NCI-H1105 treated with DMSO at 0.1 percent for 48 hours (cell line): ENCODE measurements at regions not wholly inside any gene's neighbourhood (a gene's known extent, or its start where the extent isn't known, plus 50 kb on each side); places are given as distances from the start of the nearest gene placed in this dataset.
A peak's percentile ranks its signal among the peaks of the same experiment; 100 is the strongest.

Experiments used
- DNase-seq: peaks from one replicate; lab custom pipeline; 2025; lab: John Stamatoyannopoulos, UW

- DNase-seq = no peak
These were observed 378.8 kb upstream of the PRMT6 start for GRCh38 chr1:106677721-106678120.

- no peak for DNase-seq
These were observed 378.0 kb upstream of the PRMT6 start for GRCh38 chr1:106678279-106679050.

- DNase-seq = no peak
These were observed 376.3 kb upstream of the PRMT6 start for GRCh38 chr1:106680216-106680615.

- peak; percentile 16 for DNase-seq
These were observed 375.6 kb upstream of the PRMT6 start for GRCh38 chr1:106680776-106681344.

GRCh38 chr1:106681939-106682522, 374.4 kb upstream of the PRMT6 start:
- no peak for DNase-seq

- peak; percentile 72 for DNase-seq
These were observed 368.0 kb upstream of the PRMT6 start for GRCh38 chr1:106688446-106688845.

- no peak for DNase-seq
These were observed 357.8 kb upstream of the PRMT6 start for GRCh38 chr1:106698660-106699059.

GRCh38 chr1:106699433-106699832, 357.0 kb upstream of the PRMT6 start:
- no peak for DNase-seq

- DNase-seq = no peak
These were observed 356.3 kb upstream of the PRMT6 start for GRCh38 chr1:106700211-106700610.

- DNase-seq = no peak
These were observed 350.5 kb upstream of the PRMT6 start for GRCh38 chr1:106705971-106706370.

GRCh38 chr1:106717591-106717990, 338.9 kb upstream of the PRMT6 start:
- DNase-seq = no peak

- DNase-seq = no peak
These were observed 334.7 kb upstream of the PRMT6 start for GRCh38 chr1:106721790-106722189.

- no peak for DNase-seq
These were observed 334.0 kb upstream of the PRMT6 start for GRCh38 chr1:106722466-106722865.

GRCh38 chr1:106727171-106727570, 329.3 kb upstream of the PRMT6 start:
- no peak for DNase-seq

- DNase-seq = peak; percentile 24
These were observed 309.9 kb upstream of the PRMT6 start for GRCh38 chr1:106746448-106747085.

GRCh38 chr1:106747232-106747631, 309.2 kb upstream of the PRMT6 start:
- DNase-seq = no peak

GRCh38 chr1:106747791-106748190, 308.7 kb upstream of the PRMT6 start:
- no peak for DNase-seq

GRCh38 chr1:106748606-106749005, 307.9 kb upstream of the PRMT6 start:
- no peak for DNase-seq

GRCh38 chr1:106749491-106749890, 307.0 kb upstream of the PRMT6 start:
- DNase-seq = no peak

- no peak for DNase-seq
These were observed 306.6 kb upstream of the PRMT6 start for GRCh38 chr1:106749906-106750305.

GRCh38 chr1:106751002-106751401, 305.5 kb upstream of the PRMT6 start:
- DNase-seq = no peak

- DNase-seq = no peak
These were observed 303.4 kb upstream of the PRMT6 start for GRCh38 chr1:106753066-106753465.

- DNase-seq = no peak
These were observed 301.5 kb upstream of the PRMT6 start for GRCh38 chr1:106754957-106755356.
